Adipose tissue (tissue), 3 donors: ENCODE measurements at regions not wholly inside any gene's neighbourhood (a gene's known extent, or its start where the extent isn't known, plus 50 kb on each side); places are given as distances from the start of the nearest gene placed in this dataset.

ENCODE experiments used
- H3K27ac ChIP-seq: one replicate; pipeline ENCODE4 v1.5.1; 2013; ENCODE audit warnings: low read depth, low read length
- WGBS, 3 donors: extraction: QIAGEN DNeasy Blood & Tissue Kit; methylation state at CpG; one replicate each; pipeline ENCODE4 v1.1.7; 2013; 5-methylcytosine and 5-hydroxymethylcytosine counted together
- donor health status: healthy with polysubstance abuse.
- donor health status: Bipolar disorder and iron deficiency.
- donor health status: healthy.

GRCh38 chr2:22616031-22616430, 768.9 kb upstream of the KLHL29 start:
- H3K27ac ChIP-seq, result no peak overlapping the region
- WGBS, 3 donors, result 80 to 86% (median 84%) methylated on average over 3 of the region's 3 CpGs

GRCh38 chr2:22623620-22624019, 761.4 kb upstream of the KLHL29 start:
- 70 to 91% (median 83%) methylated on average over 3 of the region's 3 CpGs for WGBS, 3 donors
- H3K27ac ChIP-seq, result no peak overlapping the region

- H3K27ac ChIP-seq, result no peak overlapping the region
- 39 to 58% (median 54%) methylated on average over 2 of the region's 2 CpGs for WGBS, 3 donors
Measured at GRCh38 chr2:22626621-22627020, 758.4 kb upstream of the KLHL29 start.

- H3K27ac ChIP-seq, result no peak overlapping the region
- 78 to 93% (median 86%) methylated on average over 2 of the region's 2 CpGs for whole genome bisulfite sequencing, 3 donors
Measured at GRCh38 chr2:22628221-22628620, 756.8 kb upstream of the KLHL29 start.

- WGBS, 3 donors, result 67 to 80% (median 78%) methylated on average over 3 of the region's 3 CpGs
- no peak overlapping the region for H3K27ac ChIP-seq
Measured at GRCh38 chr2:22628906-22629305, 756.1 kb upstream of the KLHL29 start.

GRCh38 chr2:22634167-22634566, 750.8 kb upstream of the KLHL29 start:
- H3K27ac ChIP-seq, result no peak overlapping the region
- 93 to 96% (median 93%) methylated on average over 3 of the region's 3 CpGs for WGBS, 3 donors

- H3K27ac ChIP-seq, result no peak overlapping the region
- 72 to 86% (median 74%) methylated on average over 1 of the region's 1 CpG for WGBS, 3 donors
Measured at GRCh38 chr2:22656426-22656825, 728.6 kb upstream of the KLHL29 start.

- H3K27ac ChIP-seq, result no peak overlapping the region
- WGBS, 3 donors, result 70 to 87% (median 75%) methylated on average over 6 of the region's 6 CpGs
Measured at GRCh38 chr2:22673529-22673928, 711.5 kb upstream of the KLHL29 start.

GRCh38 chr2:22683914-22684313, 701.1 kb upstream of the KLHL29 start:
- 36 to 80% (median 67%) methylated on average over 1 of the region's 1 CpG for WGBS, 3 donors
- no peak overlapping the region for H3K27ac ChIP-seq

GRCh38 chr2:22690096-22690495, 694.9 kb upstream of the KLHL29 start:
- no peak overlapping the region for H3K27ac ChIP-seq
- 65 to 100% (median 75%) methylated on average over 1 of the region's 1 CpG for WGBS, 3 donors

GRCh38 chr2:22691666-22692065, 693.3 kb upstream of the KLHL29 start:
- WGBS, 3 donors, result 78 to 88% (median 81%) methylated on average over 5 of the region's 5 CpGs
- H3K27ac ChIP-seq, result no peak overlapping the region

- WGBS, 3 donors, result 69 to 80% (median 76%) methylated on average over 2 of the region's 2 CpGs
- no peak overlapping the region for H3K27ac ChIP-seq
Measured at GRCh38 chr2:22692746-22693145, 692.2 kb upstream of the KLHL29 start.

GRCh38 chr2:22694300-22694699, 690.7 kb upstream of the KLHL29 start:
- no peak overlapping the region for H3K27ac ChIP-seq
- WGBS, 3 donors, result 73 to 84% (median 81%) methylated on average over 2 of the region's 2 CpGs

- WGBS, 3 donors, result 46 to 68% (median 62%) methylated on average over 1 of the region's 1 CpG
Measured at GRCh38 chr2:22694856-22695255, 690.1 kb upstream of the KLHL29 start.

GRCh38 chr2:22697054-22697788, 687.8 kb upstream of the KLHL29 start:
- H3K27ac ChIP-seq, result no peak overlapping the region
- 72 to 86% (median 85%) methylated on average over 4 of the region's 4 CpGs for WGBS, 3 donors

More at GRCh38 chr2:22694856-22695255, 690.1 kb upstream of the KLHL29 start:
- no peak overlapping the region for H3K27ac ChIP-seq

- no peak overlapping the region for H3K27ac ChIP-seq
- WGBS, 3 donors, result 41 to 60% (median 48%) methylated on average over 2 of the region's 2 CpGs
Measured at GRCh38 chr2:22701561-22702160, 683.3 kb upstream of the KLHL29 start.

GRCh38 chr2:22703286-22703920, 681.6 kb upstream of the KLHL29 start:
- H3K27ac ChIP-seq, result no peak overlapping the region
- 60 to 84% (median 80%) methylated on average over 1 of the region's 1 CpG for WGBS, 3 donors

GRCh38 chr2:22719396-22719795, 665.6 kb upstream of the KLHL29 start:
- no peak overlapping the region for H3K27ac ChIP-seq

GRCh38 chr2:22729466-22729865, 655.5 kb upstream of the KLHL29 start:
- 58 to 64% (median 62%) methylated on average over 5 of the region's 5 CpGs for WGBS, 3 donors
- no peak overlapping the region for H3K27ac ChIP-seq
